ENCODE measurements at regions not wholly inside any gene's neighbourhood (a gene's known extent, or its start where the extent isn't known, plus 50 kb on each side); places are given as distances from the start of the nearest gene placed in this dataset.
"Not testable (repeated sequence)": the region's sequence is repeated elsewhere in the genome, so short reads cannot be mapped to it uniquely, and the experiment has no call there.

DNA sequence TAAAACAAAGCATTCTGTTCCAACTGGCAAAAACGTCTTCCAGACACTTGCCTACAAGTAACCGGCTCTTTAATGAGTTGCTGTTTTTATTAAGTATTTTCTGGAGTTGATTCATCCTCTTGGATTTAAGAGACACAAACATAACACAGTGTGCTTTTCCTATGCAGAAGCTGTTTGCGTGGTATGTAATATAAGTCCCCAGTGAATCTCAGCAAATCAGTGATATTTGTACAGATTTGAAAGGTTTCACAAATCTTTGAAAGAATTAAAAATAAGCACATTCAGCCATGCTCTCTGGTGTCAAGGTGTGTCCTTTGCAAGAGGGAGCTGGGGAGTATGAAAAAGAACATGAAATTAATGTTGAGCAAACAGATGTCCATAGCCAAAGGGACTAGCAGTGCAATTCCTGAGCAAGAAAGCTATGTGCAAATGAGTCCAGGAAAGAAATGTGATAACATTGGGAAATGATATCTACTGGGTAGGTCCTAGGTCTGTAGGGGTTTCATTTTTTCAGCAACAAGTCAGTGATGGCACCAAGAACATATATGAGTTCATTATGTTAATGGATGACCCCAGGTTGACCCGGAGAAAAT, 170.1 kb upstream of the PHACTR1 start:
- no peak for DNase-seq (ENCODE audit: low read depth)

- no peak for DNase-seq (ENCODE audit: low read depth)
Observed at GRCh38 chr6:12548526-12548925, 168.0 kb upstream of the PHACTR1 start.

- not testable (repeated sequence) for DNase-seq (ENCODE audit: low read depth)
Observed at GRCh38 chr6:12549445-12549844, 167.1 kb upstream of the PHACTR1 start.

DNA sequence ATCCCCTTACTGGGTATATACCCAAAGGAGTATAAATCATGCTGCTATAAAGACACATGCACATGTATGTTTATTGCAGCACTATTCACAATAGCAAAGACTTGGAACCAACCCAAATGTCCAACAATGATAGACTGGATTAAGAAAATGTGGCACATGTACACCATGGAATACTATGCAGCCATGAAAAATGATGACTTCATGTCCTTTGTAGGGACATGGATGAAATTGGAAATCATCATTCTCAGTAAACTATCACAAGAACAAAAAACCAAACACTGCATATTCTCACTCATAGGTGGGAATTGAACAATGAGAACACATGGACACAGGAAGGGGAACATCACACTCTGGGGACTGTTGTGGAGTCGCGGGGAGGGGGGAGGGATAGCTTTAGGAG, 161.7 kb upstream of the PHACTR1 start:
- not testable (repeated sequence) for DNase-seq (ENCODE audit: low read depth)

DNA sequence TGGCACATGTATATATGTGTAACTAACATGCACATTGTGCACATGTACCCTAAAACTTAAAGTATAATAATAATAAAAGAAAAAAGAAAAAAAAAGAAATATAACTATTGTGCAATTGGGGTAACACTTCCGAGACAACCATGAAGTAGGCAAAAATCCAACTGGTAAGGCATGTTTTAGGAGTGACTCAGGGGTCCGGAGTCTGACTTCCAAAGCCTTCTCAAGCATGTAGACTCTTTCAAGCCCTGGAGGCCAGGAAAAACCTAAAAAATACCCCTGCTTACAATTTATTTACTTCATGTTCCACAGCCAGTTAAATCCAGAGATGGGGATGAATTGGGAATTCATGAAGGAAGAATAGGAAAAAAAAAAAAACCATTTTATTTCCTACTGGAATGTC, 161.3 kb upstream of the PHACTR1 start:
- DNase-seq (ENCODE audit: low read depth) = no peak

- no peak for DNase-seq (ENCODE audit: low read depth)
Observed at GRCh38 chr6:12555781-12556180, 160.8 kb upstream of the PHACTR1 start.

GRCh38 chr6:12557765-12558164, 158.8 kb upstream of the PHACTR1 start:
- DNase-seq (ENCODE audit: low read depth) = no peak

- no peak for DNase-seq (ENCODE audit: low read depth)
Observed at GRCh38 chr6:12560315-12560714, 156.3 kb upstream of the PHACTR1 start.

- no peak for DNase-seq (ENCODE audit: low read depth)
Observed at GRCh38 chr6:12566618-12567123, 149.9 kb upstream of the PHACTR1 start.

GRCh38 chr6:12567682-12568081, 148.9 kb upstream of the PHACTR1 start:
- DNase-seq (ENCODE audit: low read depth) = no peak

DNA sequence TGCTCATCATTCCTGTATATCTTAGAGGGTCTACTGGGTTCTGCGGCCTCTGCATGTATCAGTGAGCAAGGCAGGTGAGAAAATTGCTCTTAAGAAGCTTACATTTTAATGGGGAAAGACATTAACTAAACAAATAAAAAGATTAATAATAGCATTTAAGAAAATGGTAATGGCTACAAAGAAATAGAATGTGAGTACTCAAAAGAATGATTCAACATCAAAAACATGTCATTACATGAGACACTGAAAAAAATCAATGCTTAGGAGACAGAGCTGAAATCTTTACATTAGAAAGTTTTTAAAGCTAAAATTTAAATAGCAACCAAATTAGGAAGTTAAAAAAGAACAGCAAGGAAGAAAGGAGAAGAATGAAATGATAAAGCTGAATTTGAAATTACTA, 146.9 kb upstream of the PHACTR1 start:
- DNase-seq (ENCODE audit: low read depth) = no peak

DNA sequence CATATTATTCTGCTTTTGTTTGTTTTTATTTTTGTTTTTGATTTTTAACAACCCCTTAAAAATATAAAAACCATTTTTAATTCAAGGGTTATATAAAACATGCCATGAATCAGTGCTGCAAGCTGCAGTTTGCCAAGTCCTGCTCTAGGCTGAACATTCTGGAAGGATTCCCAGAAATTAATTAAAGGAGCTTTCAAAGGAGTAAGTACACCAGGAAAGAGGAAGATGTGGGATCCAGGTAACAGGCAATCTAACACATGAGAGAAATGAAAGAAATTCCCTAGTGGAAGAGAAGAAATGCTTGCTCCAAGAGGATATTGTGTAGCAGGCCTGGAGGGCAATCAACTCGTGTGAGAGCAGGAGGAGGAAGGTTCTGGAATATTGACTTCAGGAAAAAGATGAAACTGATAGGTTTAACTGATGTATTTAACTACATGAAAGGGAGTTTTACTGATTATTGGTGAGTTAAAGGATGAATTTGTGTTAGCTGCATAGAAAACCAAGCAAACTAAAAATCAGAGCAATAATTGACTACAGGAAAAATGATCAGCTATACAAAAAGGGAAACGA, 146.0 kb upstream of the PHACTR1 start:
- no peak for DNase-seq (ENCODE audit: low read depth)

- DNase-seq (ENCODE audit: low read depth) = no peak
Observed at GRCh38 chr6:12572896-12573827, 143.4 kb upstream of the PHACTR1 start.

- DNase-seq (ENCODE audit: low read depth) = no peak
Observed at GRCh38 chr6:12575961-12576360, 140.6 kb upstream of the PHACTR1 start.

DNA sequence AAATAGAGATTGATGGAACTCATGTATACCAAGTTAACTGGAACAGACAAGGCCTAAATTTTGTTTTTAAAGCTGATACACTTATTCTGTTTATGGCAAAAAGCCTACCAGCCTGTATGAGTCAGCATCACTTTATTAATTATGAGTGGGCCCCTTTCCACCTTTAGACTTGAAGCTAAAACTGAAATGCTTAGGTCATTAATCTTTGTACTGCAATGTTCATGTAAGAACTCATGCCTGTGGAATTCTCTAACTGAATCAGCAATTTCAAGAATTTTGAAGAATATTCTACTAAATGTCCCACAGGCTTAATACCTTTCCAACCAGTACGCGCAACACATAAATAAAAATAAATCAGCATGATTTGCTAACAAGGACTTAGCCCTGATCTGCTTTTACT, 140.2 kb upstream of the PHACTR1 start:
- DNase-seq (ENCODE audit: low read depth) = no peak

DNA sequence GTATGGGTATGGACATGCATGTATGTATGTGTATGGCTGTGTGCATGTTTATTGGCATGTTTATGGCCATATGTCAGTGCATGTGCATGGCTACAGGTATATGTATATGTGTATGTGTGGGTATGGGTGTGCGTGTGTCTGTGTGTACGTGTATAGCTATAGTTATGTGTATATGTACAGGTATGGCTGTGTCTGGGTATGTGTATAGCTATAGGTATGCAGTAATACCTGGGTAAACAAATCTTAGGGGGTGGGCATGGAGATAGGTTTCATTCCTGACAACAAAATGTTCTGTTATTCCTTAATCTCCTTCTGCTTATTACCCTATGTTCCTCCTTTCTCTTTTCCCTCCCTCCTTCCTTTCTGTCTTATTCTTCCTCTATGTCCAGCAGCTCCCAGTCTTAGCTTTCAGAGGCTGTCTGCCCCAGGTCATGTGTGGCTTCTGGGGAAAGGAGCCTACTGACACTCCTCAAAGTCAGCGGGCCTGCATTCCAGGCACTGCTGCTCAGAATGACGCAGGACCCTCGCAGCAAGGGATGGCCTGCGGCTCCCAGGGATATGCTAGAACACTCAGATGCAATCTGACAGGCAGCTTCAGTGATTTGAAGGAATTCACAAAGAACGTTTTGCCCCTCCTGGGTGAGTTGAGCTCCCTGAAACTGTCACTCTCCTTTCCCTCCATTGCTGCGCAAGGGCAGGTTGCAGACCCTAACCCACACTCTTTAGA, 139.3 kb upstream of the PHACTR1 start:
- DNase-seq (ENCODE audit: low read depth) = no peak

DNA sequence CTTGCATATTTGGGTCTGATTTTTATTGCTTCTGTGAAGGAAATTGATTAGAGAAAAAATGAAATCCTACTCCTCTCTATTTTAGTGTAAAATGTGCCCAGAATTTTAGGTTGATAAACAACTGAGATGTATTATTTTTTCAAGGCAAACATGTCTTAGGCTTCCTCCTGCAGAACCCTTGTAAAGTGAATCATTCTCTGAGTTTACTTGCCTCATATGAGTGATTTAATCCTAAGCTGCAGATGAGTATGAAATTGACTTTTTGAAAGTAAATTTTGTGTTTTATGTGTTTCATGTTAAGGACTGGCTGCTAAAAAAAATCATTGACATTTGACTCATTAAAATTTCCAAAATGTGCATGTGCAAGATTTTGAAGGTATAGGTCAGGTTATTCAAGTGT, 138.5 kb upstream of the PHACTR1 start:
- DNase-seq (ENCODE audit: low read depth) = no peak

- DNase-seq (ENCODE audit: low read depth) = no peak
Observed at GRCh38 chr6:12578751-12579150, 137.8 kb upstream of the PHACTR1 start.

- DNase-seq (ENCODE audit: low read depth) = no peak
Observed at GRCh38 chr6:12580290-12580689, 136.3 kb upstream of the PHACTR1 start.

- no peak for DNase-seq (ENCODE audit: low read depth)
Observed at GRCh38 chr6:12582421-12583110, 134.0 kb upstream of the PHACTR1 start.

DNA sequence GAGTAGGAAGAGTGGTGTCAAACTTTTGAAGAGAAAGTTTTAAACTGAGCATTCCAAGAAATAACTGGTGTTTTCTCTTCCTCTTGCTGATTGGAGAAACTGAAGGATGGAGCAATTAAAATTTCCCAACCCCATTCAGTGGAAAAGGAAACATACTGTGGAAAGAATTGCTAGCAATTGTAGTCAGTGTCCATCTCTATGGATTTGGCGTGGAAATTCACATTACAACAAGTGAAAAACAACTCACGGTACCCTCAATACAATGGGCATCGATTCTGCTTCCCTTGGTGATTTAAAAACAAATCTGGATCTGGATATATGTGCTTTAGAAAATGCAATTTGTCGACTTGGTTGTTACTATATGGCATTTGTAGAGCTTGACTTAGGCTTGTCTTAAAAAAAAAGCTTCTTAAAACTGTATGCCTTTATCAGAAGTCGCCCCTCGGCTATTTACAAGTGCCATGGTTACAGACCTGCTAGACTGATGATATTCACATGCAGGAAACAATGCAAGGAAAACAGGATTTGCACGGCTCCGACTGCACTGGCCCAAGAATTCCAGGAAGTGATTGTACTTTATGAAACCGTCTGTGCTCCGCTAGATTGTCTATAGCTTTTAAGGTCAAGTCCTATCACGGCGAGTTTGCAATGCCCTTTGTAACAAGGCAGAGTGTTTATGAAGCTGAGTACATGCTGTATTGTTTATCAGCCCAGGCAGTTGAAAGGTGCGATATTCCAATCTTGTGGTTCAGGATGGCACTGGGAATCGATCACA, 131.7 kb upstream of the PHACTR1 start:
- DNase-seq (ENCODE audit: low read depth) = no peak

Measured in CMK (cell line).